ENCODE measurements at regions not wholly inside any gene's neighbourhood (a gene's known extent, or its start where the extent isn't known, plus 50 kb on each side); places are given as distances from the start of the nearest gene placed in this dataset.

- no peak for TF ChIP-seq POLR2A (IDR thresholded peaks at IDR 0.05; ENCODE audit: low read depth, low read length)
- FAIRE-seq (no peak), DNase-seq (ENCODE audit: insufficient read length, low spot score) (no peak)
These were observed 1829.2 kb downstream of the NCAM2 start for GRCh38 chr21:22827422-22827821.

- FAIRE-seq (no peak), DNase-seq (ENCODE audit: insufficient read length, low spot score) (no peak)
- no peak for TF ChIP-seq POLR2A (IDR thresholded peaks at IDR 0.05; ENCODE audit: low read depth, low read length)
These were observed 1844.7 kb downstream of the NCAM2 start for GRCh38 chr21:22842875-22843274.

- FAIRE-seq (no peak), DNase-seq (ENCODE audit: insufficient read length, low spot score) (no peak)
- TF ChIP-seq POLR2A (IDR thresholded peaks at IDR 0.05; ENCODE audit: low read depth, low read length), result no peak
These were observed 1857.4 kb downstream of the NCAM2 start for GRCh38 chr21:22855581-22855980.

GRCh38 chr21:22871692-22872091 lies 1873.5 kb downstream of the NCAM2 start:
- DNase-seq (ENCODE audit: insufficient read length, low spot score) (no peak), FAIRE-seq (no peak)
- no peak for TF ChIP-seq POLR2A (IDR thresholded peaks at IDR 0.05; ENCODE audit: low read depth, low read length)

GRCh38 chr21:22880573-22880972 lies 1882.4 kb downstream of the NCAM2 start:
- DNase-seq (ENCODE audit: insufficient read length, low spot score), result no peak
- no peak for FAIRE-seq
- no peak for TF ChIP-seq POLR2A (IDR thresholded peaks at IDR 0.05; ENCODE audit: low read depth, low read length)

GRCh38 chr21:22881131-22881530 lies 1882.9 kb downstream of the NCAM2 start:
- FAIRE-seq, result no peak
- no peak for TF ChIP-seq POLR2A (IDR thresholded peaks at IDR 0.05; ENCODE audit: low read depth, low read length)

GRCh38 chr21:22885079-22885478 lies 1886.9 kb downstream of the NCAM2 start:
- no peak for TF ChIP-seq POLR2A (IDR thresholded peaks at IDR 0.05; ENCODE audit: low read depth, low read length)
- FAIRE-seq, result no peak
- DNase-seq (ENCODE audit: insufficient read length, low spot score), result no peak

More at GRCh38 chr21:22881131-22881530, 1882.9 kb downstream of the NCAM2 start:
- DNase-seq (ENCODE audit: insufficient read length, low spot score), result no peak

- FAIRE-seq, result no peak
- no peak for TF ChIP-seq POLR2A (IDR thresholded peaks at IDR 0.05; ENCODE audit: low read depth, low read length)
- no peak for DNase-seq (ENCODE audit: insufficient read length, low spot score)
These were observed 1887.4 kb downstream of the NCAM2 start for GRCh38 chr21:22885614-22886013.

GRCh38 chr21:22889445-22889844 lies 1891.2 kb downstream of the NCAM2 start:
- no peak for TF ChIP-seq POLR2A (IDR thresholded peaks at IDR 0.05; ENCODE audit: low read depth, low read length)
- DNase-seq (ENCODE audit: insufficient read length, low spot score), result no peak
- no peak for FAIRE-seq

GRCh38 chr21:22890656-22891055 lies 1892.4 kb downstream of the NCAM2 start:
- no peak for TF ChIP-seq POLR2A (IDR thresholded peaks at IDR 0.05; ENCODE audit: low read depth, low read length)
- DNase-seq (ENCODE audit: insufficient read length, low spot score) (no peak), FAIRE-seq (no peak)

GRCh38 chr21:22892028-22892427 lies 1893.8 kb downstream of the NCAM2 start:
- no peak for DNase-seq (ENCODE audit: insufficient read length, low spot score)
- FAIRE-seq, result no peak
- no peak for TF ChIP-seq POLR2A (IDR thresholded peaks at IDR 0.05; ENCODE audit: low read depth, low read length)

- no peak for TF ChIP-seq POLR2A (IDR thresholded peaks at IDR 0.05; ENCODE audit: low read depth, low read length)
- no peak for FAIRE-seq
These were observed 1894.5 kb downstream of the NCAM2 start for GRCh38 chr21:22892740-22893139.

GRCh38 chr21:22898051-22898665 lies 1899.9 kb downstream of the NCAM2 start:
- TF ChIP-seq POLR2A (IDR thresholded peaks at IDR 0.05; ENCODE audit: low read depth, low read length), result no peak
- DNase-seq (ENCODE audit: insufficient read length, low spot score) (no peak), FAIRE-seq (no peak)

More at GRCh38 chr21:22892740-22893139, 1894.5 kb downstream of the NCAM2 start:
- DNase-seq (ENCODE audit: insufficient read length, low spot score), result no peak

- TF ChIP-seq POLR2A (IDR thresholded peaks at IDR 0.05; ENCODE audit: low read depth, low read length), result no peak
- DNase-seq (ENCODE audit: insufficient read length, low spot score) (no peak), FAIRE-seq (no peak)
These were observed 1902.3 kb downstream of the NCAM2 start for GRCh38 chr21:22900490-22900889.

GRCh38 chr21:22903851-22904250 lies 1905.6 kb downstream of the NCAM2 start:
- TF ChIP-seq POLR2A (IDR thresholded peaks at IDR 0.05; ENCODE audit: low read depth, low read length), result no peak
- no peak for FAIRE-seq
- no peak for DNase-seq (ENCODE audit: insufficient read length, low spot score)

- no peak for TF ChIP-seq POLR2A (IDR thresholded peaks at IDR 0.05; ENCODE audit: low read depth, low read length)
- FAIRE-seq, result no peak
- no peak for DNase-seq (ENCODE audit: insufficient read length, low spot score)
These were observed 1906.2 kb downstream of the NCAM2 start for GRCh38 chr21:22904385-22904784.

Data from H54 (cell line).